ENCODE measurements at regions not wholly inside any gene's neighbourhood (a gene's known extent, or its start where the extent isn't known, plus 50 kb on each side); places are given as distances from the start of the nearest gene placed in this dataset.

- TF ChIP-seq ELF4 (IDR thresholded peaks at IDR 0.05), result no peak
- TF ChIP-seq HDGF (IDR thresholded peaks at IDR 0.05; ENCODE audit: borderline replicate concordance), result no peak
- TF ChIP-seq SUZ12 (IDR thresholded peaks at IDR 0.05), result no peak
- TF ChIP-seq NFRKB (IDR thresholded peaks at IDR 0.05), result no peak
- no peak for TF ChIP-seq SP1 (IDR thresholded peaks at IDR 0.05)
- no peak for TF ChIP-seq FOXM1 (IDR thresholded peaks at IDR 0.05; ENCODE audit: borderline replicate concordance)
- TF ChIP-seq FOXA1 (IDR thresholded peaks at IDR 0.05), result no peak
- no peak for TF ChIP-seq CTBP1 (IDR thresholded peaks at IDR 0.05; ENCODE audit: borderline replicate concordance)
- TF ChIP-seq ARNT (IDR thresholded peaks at IDR 0.05), result no peak
- TF ChIP-seq FOXK2 (IDR thresholded peaks at IDR 0.05), result no peak
- no peak for TF ChIP-seq L3MBTL2 (conservative IDR thresholded peaks at IDR 0.05)
- TF ChIP-seq BHLHE40 (IDR thresholded peaks at IDR 0.05; ENCODE audit: borderline replicate concordance), result no peak
- TF ChIP-seq TARDBP (IDR thresholded peaks at IDR 0.05), result no peak
- ChIA-PET CTCF (no interaction called here), POLR2A (no interaction called here)
- DNase-seq (ENCODE audit: extremely low spot score), result no peak
Measured at GRCh38 chrX:115902995-115903394, 267.5 kb upstream of the AGTR2 start.

GRCh38 chrX:115906276-115906675 lies 264.3 kb upstream of the AGTR2 start:
- ChIA-PET POLR2A (no interaction called here), CTCF (no interaction called here)
- TF ChIP-seq NFRKB (IDR thresholded peaks at IDR 0.05), result no peak
- no peak for TF ChIP-seq HDGF (IDR thresholded peaks at IDR 0.05; ENCODE audit: borderline replicate concordance)
- no peak for TF ChIP-seq BHLHE40 (IDR thresholded peaks at IDR 0.05; ENCODE audit: borderline replicate concordance)
- no peak for TF ChIP-seq SP1 (IDR thresholded peaks at IDR 0.05)
- no peak for TF ChIP-seq ZNF384 (IDR thresholded peaks at IDR 0.05)
- no peak for TF ChIP-seq SUZ12 (IDR thresholded peaks at IDR 0.05)
- TF ChIP-seq FOXA1 (IDR thresholded peaks at IDR 0.05), result no peak
- no peak for TF ChIP-seq CTBP1 (IDR thresholded peaks at IDR 0.05; ENCODE audit: borderline replicate concordance)
- no peak for TF ChIP-seq ELF4 (IDR thresholded peaks at IDR 0.05)
- TF ChIP-seq TARDBP (IDR thresholded peaks at IDR 0.05), result no peak
- no peak for TF ChIP-seq FOXM1 (IDR thresholded peaks at IDR 0.05; ENCODE audit: borderline replicate concordance)
- no peak for TF ChIP-seq L3MBTL2 (conservative IDR thresholded peaks at IDR 0.05)
- TF ChIP-seq PKNOX1 (IDR thresholded peaks at IDR 0.05), result no peak
- TF ChIP-seq LEF1 (IDR thresholded peaks at IDR 0.05; ENCODE audit: borderline replicate concordance), result no peak
- TF ChIP-seq ARNT (IDR thresholded peaks at IDR 0.05), result no peak
- TF ChIP-seq FOXK2 (IDR thresholded peaks at IDR 0.05), result no peak
- DNase-seq (ENCODE audit: extremely low spot score), result peak; percentile 12

- CTCF ChIA-PET, result no interaction called here
- POLR2A ChIA-PET, result no interaction called here
- peak; percentile 5 for DNase-seq (ENCODE audit: extremely low spot score)
- TF ChIP-seq HDGF (IDR thresholded peaks at IDR 0.05; ENCODE audit: borderline replicate concordance), result no peak
- TF ChIP-seq NFRKB (IDR thresholded peaks at IDR 0.05), result no peak
- TF ChIP-seq L3MBTL2 (conservative IDR thresholded peaks at IDR 0.05), result no peak
- no peak for TF ChIP-seq ELF4 (IDR thresholded peaks at IDR 0.05)
- TF ChIP-seq SUZ12 (IDR thresholded peaks at IDR 0.05), result no peak
- TF ChIP-seq ARNT (IDR thresholded peaks at IDR 0.05), result no peak
- no peak for TF ChIP-seq FOXK2 (IDR thresholded peaks at IDR 0.05)
- no peak for TF ChIP-seq CTBP1 (IDR thresholded peaks at IDR 0.05; ENCODE audit: borderline replicate concordance)
- TF ChIP-seq ZNF384 (IDR thresholded peaks at IDR 0.05), result no peak
- no peak for TF ChIP-seq TARDBP (IDR thresholded peaks at IDR 0.05)
- no peak for TF ChIP-seq FOXA1 (IDR thresholded peaks at IDR 0.05)
- TF ChIP-seq PKNOX1 (IDR thresholded peaks at IDR 0.05), result no peak
Measured at GRCh38 chrX:115906881-115907280, 263.7 kb upstream of the AGTR2 start.

- TF ChIP-seq BHLHE40 (IDR thresholded peaks at IDR 0.05; ENCODE audit: borderline replicate concordance) (no peak), TARDBP (IDR thresholded peaks at IDR 0.05) (no peak), PKNOX1 (IDR thresholded peaks at IDR 0.05) (no peak), NFRKB (IDR thresholded peaks at IDR 0.05) (no peak), HDGF (IDR thresholded peaks at IDR 0.05; ENCODE audit: borderline replicate concordance) (no peak), FOXM1 (IDR thresholded peaks at IDR 0.05; ENCODE audit: borderline replicate concordance) (no peak), SP1 (IDR thresholded peaks at IDR 0.05) (no peak), LEF1 (IDR thresholded peaks at IDR 0.05; ENCODE audit: borderline replicate concordance) (no peak), CTBP1 (IDR thresholded peaks at IDR 0.05; ENCODE audit: borderline replicate concordance) (no peak), ELF4 (IDR thresholded peaks at IDR 0.05) (no peak), FOXK2 (IDR thresholded peaks at IDR 0.05) (no peak), L3MBTL2 (conservative IDR thresholded peaks at IDR 0.05) (no peak), ZNF384 (IDR thresholded peaks at IDR 0.05) (no peak), ARNT (IDR thresholded peaks at IDR 0.05) (no peak)
- no peak for DNase-seq (ENCODE audit: extremely low spot score)
- ChIA-PET POLR2A (no interaction called here), CTCF (no interaction called here)
Measured at GRCh38 chrX:115909017-115909416, 261.5 kb upstream of the AGTR2 start.

GRCh38 chrX:115911967-115912366 lies 258.6 kb upstream of the AGTR2 start:
- DNase-seq (ENCODE audit: extremely low spot score), result peak; percentile 5
- TF ChIP-seq TARDBP (IDR thresholded peaks at IDR 0.05) (no peak), L3MBTL2 (conservative IDR thresholded peaks at IDR 0.05) (no peak), ELF4 (IDR thresholded peaks at IDR 0.05) (no peak), LEF1 (IDR thresholded peaks at IDR 0.05; ENCODE audit: borderline replicate concordance) (no peak)
- ChIA-PET CTCF (no interaction called here), POLR2A (no interaction called here)

GRCh38 chrX:115912372-115912897 lies 258.1 kb upstream of the AGTR2 start:
- POLR2A ChIA-PET, result no interaction called here

More at GRCh38 chrX:115912372-115912897, 258.1 kb upstream of the AGTR2 start:
- CTCF ChIA-PET, result no interaction called here
- TF ChIP-seq ELF4 (IDR thresholded peaks at IDR 0.05) (no peak), PKNOX1 (IDR thresholded peaks at IDR 0.05) (no peak), TARDBP (IDR thresholded peaks at IDR 0.05) (no peak), L3MBTL2 (conservative IDR thresholded peaks at IDR 0.05) (no peak), FOXA1 (IDR thresholded peaks at IDR 0.05) (no peak), ARNT (IDR thresholded peaks at IDR 0.05) (no peak), SP1 (IDR thresholded peaks at IDR 0.05) (no peak), FOXK2 (IDR thresholded peaks at IDR 0.05) (no peak), CTBP1 (IDR thresholded peaks at IDR 0.05; ENCODE audit: borderline replicate concordance) (no peak), ZNF384 (IDR thresholded peaks at IDR 0.05) (no peak), LEF1 (IDR thresholded peaks at IDR 0.05; ENCODE audit: borderline replicate concordance) (no peak)
- DNase-seq (ENCODE audit: extremely low spot score), result peak; percentile 53
